GM18873 (cell line): ENCODE measurements at regions not wholly inside any gene's neighbourhood (a gene's known extent, or its start where the extent isn't known, plus 50 kb on each side); places are given as distances from the start of the nearest gene placed in this dataset.
"Not testable (repeated sequence)": the region's sequence is repeated elsewhere in the genome, so short reads cannot be mapped to it uniquely, and the experiment has no call there.

Experiments used
- ATAC-seq: cut with Tn5 transposase; IDR thresholded peaks from one replicate; pipeline ENCODE4 v1.9.1; 2021; ENCODE audit warnings: mild to moderate bottlenecking, moderate library complexity, moderate number of reproducible peaks; ENCODE audit not compliant: unreplicated experiment, low FRiP score

DNA sequence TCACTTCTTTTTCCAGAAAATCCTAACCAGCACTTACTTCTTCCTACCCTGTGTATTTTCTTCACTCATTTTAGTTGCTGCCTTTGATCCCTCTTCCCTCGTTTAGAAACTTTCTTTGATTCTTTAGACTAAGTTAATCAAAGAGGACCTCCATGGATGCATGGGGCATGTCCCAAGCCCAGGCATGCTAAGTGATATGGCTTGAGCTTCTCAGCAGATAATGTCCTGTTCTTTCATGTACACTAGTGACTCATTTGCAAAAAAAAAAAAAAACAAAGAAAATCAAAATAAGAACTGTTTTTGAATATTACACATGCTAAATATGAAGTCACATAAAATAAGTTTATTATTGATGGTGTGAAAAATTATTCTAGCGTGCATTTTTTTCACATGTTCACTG lies 800.9 kb downstream of the SATB2 start:
- no peak for ATAC-seq

DNA sequence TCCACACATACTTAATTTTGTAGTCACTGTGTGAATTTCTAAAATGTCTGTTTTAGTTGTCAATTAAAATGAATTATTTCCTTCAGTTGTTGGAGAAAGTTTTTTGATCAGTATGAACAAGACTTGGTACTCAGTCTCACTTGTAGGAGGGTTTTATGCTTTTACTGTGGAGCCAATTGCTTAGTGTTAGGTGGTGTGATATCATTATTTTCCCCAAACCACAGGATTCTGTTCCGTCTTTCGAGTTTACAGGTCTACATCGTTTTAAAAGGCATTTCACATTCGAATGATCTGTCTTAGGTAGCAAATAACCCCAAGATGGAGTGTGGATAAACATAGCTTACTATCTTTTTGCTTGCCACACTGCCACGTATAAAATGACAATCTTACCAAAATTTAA lies 803.1 kb downstream of the SATB2 start:
- ATAC-seq: no peak

- no peak for ATAC-seq
Measured at GRCh38 chr2:198653311-198653710, 804.4 kb downstream of the SATB2 start.

DNA sequence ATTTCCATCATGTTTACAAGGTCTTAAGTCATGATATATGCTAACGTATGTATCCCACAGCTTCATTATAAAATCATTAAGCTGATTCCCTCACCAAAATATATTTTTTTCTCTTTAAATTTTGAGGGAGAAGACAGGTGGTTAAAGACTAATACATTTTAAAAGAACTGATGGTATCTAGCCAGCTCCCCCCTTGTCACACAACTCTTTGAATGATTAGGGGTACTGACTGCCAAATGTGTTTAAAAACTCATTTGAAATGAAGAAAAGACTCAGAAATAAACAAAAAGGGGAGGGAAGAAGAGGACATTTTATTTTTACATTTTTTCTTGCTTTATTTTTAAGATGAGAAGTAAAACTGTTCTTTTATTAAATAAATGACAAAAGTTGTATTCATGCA lies 805.3 kb downstream of the SATB2 start:
- ATAC-seq: no peak

- no peak for ATAC-seq
Measured at GRCh38 chr2:198645816-198646215, 811.9 kb downstream of the SATB2 start.

DNA sequence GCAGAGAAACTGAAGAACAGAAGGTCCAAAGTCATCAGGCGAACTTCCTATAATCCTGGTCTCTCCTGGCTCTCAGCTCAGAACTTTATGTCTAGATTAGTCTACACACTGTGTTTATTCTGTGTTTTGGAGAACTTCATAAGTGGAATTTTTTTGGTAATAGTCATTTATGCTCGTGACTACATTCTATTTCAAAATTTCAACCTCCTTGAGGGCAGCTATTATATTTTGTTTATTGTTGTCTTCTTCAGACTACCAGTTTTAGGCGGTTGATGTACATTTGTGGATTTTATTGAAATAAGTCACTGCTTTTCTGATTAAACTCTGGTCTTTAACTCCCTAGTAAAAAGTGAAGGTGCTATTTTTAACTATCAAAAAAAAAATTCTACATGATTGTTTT lies 816.6 kb downstream of the SATB2 start:
- ATAC-seq: no peak

GRCh38 chr2:198640463-198640862 lies 817.3 kb downstream of the SATB2 start:
- no peak for ATAC-seq

DNA sequence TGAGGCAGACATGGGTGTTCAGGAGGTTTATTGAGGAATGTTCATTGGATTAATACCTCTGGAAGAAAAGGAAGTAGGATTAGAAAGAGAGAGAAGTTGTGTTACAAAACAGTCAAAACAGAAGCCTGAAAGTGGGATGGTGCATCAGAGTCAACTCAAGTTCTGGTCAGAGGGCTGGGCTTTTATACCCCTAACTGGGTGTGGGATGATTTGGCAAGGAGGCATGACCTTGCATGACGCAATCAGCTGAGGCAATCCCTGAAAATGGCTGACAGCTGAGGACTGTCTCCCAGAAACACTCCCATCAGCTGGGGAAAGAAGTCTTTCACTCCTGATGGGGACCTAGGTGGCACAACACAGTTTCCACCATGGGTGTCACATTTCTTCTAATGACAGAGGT lies 818.2 kb downstream of the SATB2 start:
- ATAC-seq: no peak

DNA sequence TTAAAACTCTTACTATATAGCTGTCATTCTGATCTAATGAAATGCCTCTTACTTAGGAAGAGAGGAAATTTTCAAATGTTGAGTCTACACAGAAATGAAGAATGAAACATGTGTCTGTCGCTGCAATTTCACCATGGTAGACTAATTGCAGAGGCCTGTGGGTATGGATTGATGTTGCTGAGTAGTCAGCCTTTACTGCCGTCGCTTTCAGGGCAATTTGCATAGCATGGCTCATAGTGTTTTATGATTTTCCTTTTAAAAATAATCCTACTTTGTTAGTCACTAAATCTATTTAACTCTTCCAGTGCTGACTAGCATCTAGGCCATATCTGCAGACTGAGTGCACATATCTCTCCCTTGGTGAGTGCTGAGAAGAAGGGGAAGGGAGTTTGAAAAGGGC lies 819.2 kb downstream of the SATB2 start:
- no peak for ATAC-seq

- no peak for ATAC-seq
Measured at GRCh38 chr2:198630384-198630783, 826.0 kb downstream of the PLCL1 start.

- ATAC-seq: no peak
Measured at GRCh38 chr2:198628596-198628995, 824.2 kb downstream of the PLCL1 start.

GRCh38 chr2:198622986-198623730 lies 818.8 kb downstream of the PLCL1 start:
- no peak for ATAC-seq

GRCh38 chr2:198615972-198616371 lies 811.6 kb downstream of the PLCL1 start:
- ATAC-seq: no peak

- ATAC-seq: no peak
Measured at GRCh38 chr2:198611201-198611600, 806.8 kb downstream of the PLCL1 start.

DNA sequence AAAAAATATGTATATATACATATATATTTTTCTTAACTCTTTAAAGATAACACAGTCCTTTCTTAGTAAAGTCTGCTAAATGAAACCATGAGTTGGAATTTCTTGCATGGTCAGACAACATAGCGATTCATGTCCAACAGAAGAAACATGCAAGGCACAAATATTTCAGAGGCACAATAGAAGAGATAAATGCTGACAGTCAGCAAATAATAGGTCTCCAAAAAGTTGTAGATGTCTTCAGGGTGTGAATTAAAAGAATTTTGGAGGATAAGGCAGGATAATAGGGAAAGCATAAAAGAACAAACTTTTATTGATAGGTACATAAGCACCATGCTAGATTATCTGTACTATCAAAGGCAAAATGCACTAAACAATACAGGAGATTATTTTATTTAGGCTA lies 800.2 kb downstream of the PLCL1 start:
- no peak for ATAC-seq

DNA sequence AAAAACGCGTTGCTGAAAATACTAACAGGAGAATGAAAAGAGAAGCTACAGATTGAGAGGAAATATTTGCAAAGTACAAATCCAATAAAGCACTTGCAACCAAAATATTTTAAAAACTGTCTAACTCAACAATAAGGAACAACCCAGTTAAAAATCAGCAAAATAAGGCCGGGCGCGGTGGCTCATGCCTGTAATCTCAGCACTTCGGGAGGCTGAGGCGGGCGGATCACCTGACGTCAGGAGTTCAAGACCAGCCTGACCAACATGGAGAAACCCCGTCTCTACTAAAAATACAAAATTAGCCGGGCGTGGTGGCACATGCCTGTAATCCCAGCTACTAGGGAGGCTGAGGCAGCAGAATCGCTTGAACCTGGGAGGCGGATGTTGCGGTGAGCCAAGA lies 798.6 kb downstream of the PLCL1 start:
- ATAC-seq: not testable (repeated sequence)

DNA sequence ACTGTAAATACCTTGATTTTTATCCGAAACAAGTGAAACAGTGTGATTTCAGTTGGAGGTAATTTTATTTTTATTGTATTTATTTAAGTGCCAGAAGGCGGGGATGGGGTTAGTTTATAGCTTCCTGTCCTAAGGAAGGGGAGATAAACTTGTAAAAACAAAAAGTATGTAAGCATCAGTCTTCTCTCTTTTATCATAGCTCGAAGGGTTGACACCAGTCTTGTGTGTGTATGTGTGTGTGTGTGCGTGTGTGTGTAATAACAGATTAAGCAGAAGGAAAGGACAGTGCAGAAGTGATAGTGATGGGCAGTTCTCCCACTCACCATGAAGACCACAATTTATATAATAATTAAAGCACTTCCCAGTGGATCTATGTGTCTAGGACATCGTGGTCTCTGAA lies 793.3 kb downstream of the PLCL1 start:
- ATAC-seq: no peak

DNA sequence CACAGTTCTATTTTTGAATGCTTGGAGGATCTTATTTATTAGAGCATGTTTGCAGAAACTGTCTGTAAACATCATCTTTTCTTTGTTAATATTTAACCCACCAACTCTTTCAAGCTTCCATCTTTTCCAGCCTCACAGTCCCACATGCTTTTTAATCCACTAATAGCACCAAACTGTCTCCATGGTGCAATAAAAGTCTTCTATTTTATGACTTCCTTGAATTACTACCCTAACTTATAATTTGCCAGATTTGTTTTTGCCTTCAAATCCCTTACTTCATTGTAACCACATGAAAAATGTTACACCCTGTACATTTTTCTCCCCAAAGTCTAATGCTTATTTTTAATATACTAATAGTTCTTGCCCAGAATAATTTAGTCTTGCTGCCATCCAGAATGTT lies 792.6 kb downstream of the PLCL1 start:
- ATAC-seq: no peak

DNA sequence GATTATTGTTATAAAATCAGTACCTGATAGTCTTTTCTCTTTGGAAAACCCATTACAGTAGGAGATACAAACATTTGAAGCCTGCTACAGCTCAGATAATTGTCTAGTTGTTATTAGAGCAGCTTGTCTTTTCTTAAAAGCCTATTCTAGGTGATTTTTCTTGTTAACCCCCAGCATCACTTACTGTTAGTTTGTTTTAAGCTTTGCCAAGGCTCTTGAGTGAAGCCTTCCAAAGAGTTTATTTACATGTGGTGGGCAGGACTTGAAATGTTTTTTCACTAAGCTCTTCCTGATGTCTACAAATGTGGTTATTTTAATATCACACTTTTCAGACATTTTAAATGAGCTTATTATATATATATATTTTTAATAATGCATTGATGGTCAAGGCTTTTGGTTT lies 791.3 kb downstream of the PLCL1 start:
- no peak for ATAC-seq

DNA sequence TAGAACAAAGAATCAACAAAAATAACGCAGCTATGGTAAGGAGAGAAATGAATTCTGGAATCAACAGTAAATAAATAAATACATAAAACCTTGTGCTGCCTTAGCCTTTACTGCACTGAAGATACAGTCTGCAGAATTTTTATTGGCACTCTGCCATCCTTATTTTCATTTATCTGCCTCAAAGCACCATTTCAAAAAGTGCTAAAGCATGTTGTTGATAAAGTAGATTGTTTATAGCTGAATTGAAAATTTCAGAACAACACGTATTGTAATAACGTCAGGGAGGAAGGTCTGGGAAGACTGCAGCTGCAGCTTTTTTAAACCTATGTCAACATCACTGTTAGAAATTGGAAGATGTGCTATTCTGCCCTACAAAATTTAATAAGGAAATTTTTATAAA lies 787.2 kb downstream of the PLCL1 start:
- no peak for ATAC-seq

- ATAC-seq: no peak
Measured at GRCh38 chr2:198587741-198588140, 783.3 kb downstream of the PLCL1 start.

DNA sequence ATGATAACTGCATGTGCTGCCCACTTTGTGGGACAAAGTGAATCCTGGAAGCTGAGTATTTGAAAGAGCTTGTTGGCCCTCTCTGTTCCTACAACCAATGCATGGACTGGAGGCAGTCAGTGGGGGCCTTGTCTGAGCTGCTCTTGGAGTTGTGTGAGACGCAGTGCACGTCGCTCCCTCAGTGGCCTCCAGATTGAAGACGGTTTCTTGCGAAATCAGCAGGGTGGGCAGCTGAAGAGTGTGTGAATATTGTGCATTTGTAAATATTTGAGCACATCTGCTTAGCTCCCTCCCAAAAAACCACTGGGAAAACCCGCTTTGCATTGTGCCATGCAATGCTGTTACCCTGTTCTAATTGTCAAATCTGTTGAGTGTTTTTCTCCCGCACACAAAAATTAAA lies 782.8 kb downstream of the PLCL1 start:
- no peak for ATAC-seq

- no peak for ATAC-seq
Measured at GRCh38 chr2:198571393-198571792, 767.0 kb downstream of the PLCL1 start.
